ENCODE measurements at regions not wholly inside any gene's neighbourhood (a gene's known extent, or its start where the extent isn't known, plus 50 kb on each side); places are given as distances from the start of the nearest gene placed in this dataset.
A peak's percentile ranks its signal among the peaks of the same experiment; 100 is the strongest.

GRCh38 chr17:83144421-83145357 lies 65.3 kb downstream of the METRNL start:
- H3K4me1 ChIP-seq = no peaks in the 10 kb centered on the region
- DNase-seq (no peak), ATAC-seq (peak; percentile 66)
- no peaks in the 10 kb centered on the region for H3K27me3 ChIP-seq
- no peak overlapping the region for H3K27ac ChIP-seq
- H3K4me3 ChIP-seq = no peak overlapping the region
- H3K36me3 ChIP-seq = no peaks in the 10 kb centered on the region
- H3K9me3 ChIP-seq = no peaks in the 10 kb centered on the region
- TF ChIP-seq, protein P1, sequence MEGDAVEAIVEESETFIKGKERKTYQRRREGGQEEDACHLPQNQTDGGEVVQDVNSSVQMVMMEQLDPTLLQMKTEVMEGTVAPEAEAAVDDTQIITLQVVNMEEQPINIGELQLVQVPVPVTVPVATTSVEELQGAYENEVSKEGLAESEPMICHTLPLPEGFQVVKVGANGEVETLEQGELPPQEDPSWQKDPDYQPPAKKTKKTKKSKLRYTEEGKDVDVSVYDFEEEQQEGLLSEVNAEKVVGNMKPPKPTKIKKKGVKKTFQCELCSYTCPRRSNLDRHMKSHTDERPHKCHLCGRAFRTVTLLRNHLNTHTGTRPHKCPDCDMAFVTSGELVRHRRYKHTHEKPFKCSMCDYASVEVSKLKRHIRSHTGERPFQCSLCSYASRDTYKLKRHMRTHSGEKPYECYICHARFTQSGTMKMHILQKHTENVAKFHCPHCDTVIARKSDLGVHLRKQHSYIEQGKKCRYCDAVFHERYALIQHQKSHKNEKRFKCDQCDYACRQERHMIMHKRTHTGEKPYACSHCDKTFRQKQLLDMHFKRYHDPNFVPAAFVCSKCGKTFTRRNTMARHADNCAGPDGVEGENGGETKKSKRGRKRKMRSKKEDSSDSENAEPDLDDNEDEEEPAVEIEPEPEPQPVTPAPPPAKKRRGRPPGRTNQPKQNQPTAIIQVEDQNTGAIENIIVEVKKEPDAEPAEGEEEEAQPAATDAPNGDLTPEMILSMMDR (IDR thresholded peaks at IDR 0.05) = no peak
- intact Hi-C loops (cut with DNase I) = no loop called here

DNA sequence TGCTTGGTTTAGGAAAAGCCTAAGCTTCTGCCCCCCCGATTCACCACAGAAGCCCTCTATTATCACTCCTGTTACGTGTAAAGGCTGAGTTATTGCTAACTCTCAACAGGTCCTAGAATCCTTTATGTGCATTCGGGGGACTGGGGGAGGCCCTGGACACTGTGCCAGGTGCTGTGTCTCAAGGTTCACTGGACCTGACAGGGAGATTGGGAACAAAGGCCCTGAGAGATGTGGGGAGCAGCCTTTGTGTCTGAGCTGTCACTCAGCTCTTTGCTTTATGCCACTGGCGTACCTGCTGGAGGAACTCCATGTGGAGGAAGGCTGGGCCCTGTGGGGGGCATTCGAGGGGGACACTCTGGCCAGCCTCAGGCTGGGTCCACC lies 65.9 kb downstream of the METRNL start:
- Histone ChIP-seq H3K9me3 (no peaks in the 10 kb centered on the region), H3K36me3 (no peaks in the 10 kb centered on the region), H3K27ac (no peak overlapping the region), H3K4me3 (no peak overlapping the region), H3K27me3 (no peaks in the 10 kb centered on the region), H3K4me1 (no peaks in the 10 kb centered on the region)
- no peak for DNase-seq
- ATAC-seq = no peak
- TF ChIP-seq, protein P1 (IDR thresholded peaks at IDR 0.05) = no peak
- intact Hi-C loops (cut with DNase I) = no loop called here

- Histone ChIP-seq H3K9me3 (no peaks in the 10 kb centered on the region), H3K4me1 (no peaks in the 10 kb centered on the region), H3K27me3 (no peaks in the 10 kb centered on the region), H3K4me3 (no peak overlapping the region), H3K27ac (no peak overlapping the region), H3K36me3 (no peaks in the 10 kb centered on the region)
- ATAC-seq (no peak), DNase-seq (no peak)
- TF ChIP-seq, protein P1 (IDR thresholded peaks at IDR 0.05) = no peak
- intact Hi-C loops (cut with DNase I) = no loop called here
These were observed 66.4 kb downstream of the METRNL start for GRCh38 chr17:83145831-83146230.

- Histone ChIP-seq H3K27ac (no peak overlapping the region), H3K4me1 (no peaks in the 10 kb centered on the region), H3K4me3 (no peak overlapping the region), H3K9me3 (no peaks in the 10 kb centered on the region), H3K36me3 (no peaks in the 10 kb centered on the region), H3K27me3 (no peaks in the 10 kb centered on the region)
- ATAC-seq (no peak), DNase-seq (no peak)
- intact Hi-C loops (cut with DNase I) = no loop called here
- TF ChIP-seq, protein P1 (IDR thresholded peaks at IDR 0.05) = no peak
These were observed 66.9 kb downstream of the METRNL start for GRCh38 chr17:83146347-83146746.

GRCh38 chr17:83147280-83147679 lies 67.9 kb downstream of the METRNL start:
- ATAC-seq = no peak
- Histone ChIP-seq H3K4me3 (no peak overlapping the region), H3K36me3 (no peaks in the 10 kb centered on the region), H3K9me3 (no peaks in the 10 kb centered on the region), H3K27ac (no peak overlapping the region), H3K4me1 (no peaks in the 10 kb centered on the region), H3K27me3 (no peaks in the 10 kb centered on the region)
- TF ChIP-seq, protein P1 (IDR thresholded peaks at IDR 0.05) = no peak
- no peak for DNase-seq
- intact Hi-C loops (cut with DNase I) = no loop called here

Measured in upper lobe of right lung (tissue), 1 donor.